ENCODE measurements at regions not wholly inside any gene's neighbourhood (a gene's known extent, or its start where the extent isn't known, plus 50 kb on each side); places are given as distances from the start of the nearest gene placed in this dataset.

GRCh38 chr10:31139497-31139896 lies 107.8 kb upstream of the ZNF438 start:
- no peak overlapping the region for H3K4me3 ChIP-seq (ENCODE audit: low read depth, poor library complexity, severe bottlenecking)
- DNase-seq (ENCODE audit: low spot score in 2 of 2) = no peak
- 80 to 82% methylated on average over 6 of the region's 6 CpGs for WGBS, 2 donors
- TF ChIP-seq CTCF (IDR thresholded peaks at IDR 0.05) (no peak), POLR2A (IDR thresholded peaks at IDR 0.05) (no peak)
- intact Hi-C loops (cut with DNase I; ENCODE audit: low total_unique reads) = no loop called here

- no peak for DNase-seq (ENCODE audit: low spot score in 2 of 2)
- WGBS, 2 donors = 88 to 95% methylated on average over 1 of the region's 1 CpG
- intact Hi-C loops (cut with DNase I; ENCODE audit: low total_unique reads) = no loop called here
- TF ChIP-seq POLR2A (IDR thresholded peaks at IDR 0.05) = no peak
- no peak for TF ChIP-seq CTCF (IDR thresholded peaks at IDR 0.05)
- no peak overlapping the region for H3K4me3 ChIP-seq (ENCODE audit: low read depth, poor library complexity, severe bottlenecking)
Measured at GRCh38 chr10:31140716-31141115, 109.1 kb upstream of the ZNF438 start.

- DNase-seq (ENCODE audit: low spot score in 2 of 2) = no peak
- intact Hi-C loops (cut with DNase I; ENCODE audit: low total_unique reads) = no loop called here
- no peak overlapping the region for H3K4me3 ChIP-seq (ENCODE audit: low read depth, poor library complexity, severe bottlenecking)
- no peak for TF ChIP-seq CTCF (IDR thresholded peaks at IDR 0.05)
- no peak for TF ChIP-seq POLR2A (IDR thresholded peaks at IDR 0.05)
- WGBS, 2 donors = 83 to 91% methylated on average over 5 of the region's 5 CpGs
Measured at GRCh38 chr10:31142026-31142425, 110.4 kb upstream of the ZNF438 start.

GRCh38 chr10:31143331-31143935 lies 111.8 kb upstream of the ZNF438 start:
- TF ChIP-seq CTCF (IDR thresholded peaks at IDR 0.05) = no peak
- TF ChIP-seq POLR2A (IDR thresholded peaks at IDR 0.05) = no peak
- WGBS, 2 donors = 84% methylated on average over 5 of the region's 5 CpGs
- DNase-seq (ENCODE audit: low spot score in 2 of 2) = no peak
- intact Hi-C loops (cut with DNase I; ENCODE audit: low total_unique reads) = no loop called here
- H3K4me3 ChIP-seq (ENCODE audit: low read depth, poor library complexity, severe bottlenecking) = no peak overlapping the region

GRCh38 chr10:31145986-31146385 lies 114.3 kb upstream of the ZNF438 start:
- intact Hi-C loops (cut with DNase I; ENCODE audit: low total_unique reads) = no loop called here
- no peak for TF ChIP-seq CTCF (IDR thresholded peaks at IDR 0.05)
- no peak for TF ChIP-seq POLR2A (IDR thresholded peaks at IDR 0.05)

More at GRCh38 chr10:31145986-31146385, 114.3 kb upstream of the ZNF438 start:
- H3K4me3 ChIP-seq (ENCODE audit: low read depth, poor library complexity, severe bottlenecking) = no peak overlapping the region
- no peak for DNase-seq (ENCODE audit: low spot score in 2 of 2)
- WGBS, 2 donors = 79 to 86% methylated on average over 5 of the region's 5 CpGs

Measured in lower leg skin (tissue), 4 donors.